GM18498 (cell line): ENCODE measurements at regions not wholly inside any gene's neighbourhood (a gene's known extent, or its start where the extent isn't known, plus 50 kb on each side); places are given as distances from the start of the nearest gene placed in this dataset.

ENCODE experiments used
- ATAC-seq: cut with Tn5 transposase; IDR thresholded peaks from one replicate; pipeline ENCODE4 v1.9.1; 2021; ENCODE audit warnings: mild to moderate bottlenecking, moderate library complexity; ENCODE audit not compliant: unreplicated experiment

GRCh38 chr18:29196307-29196706 lies 1019.4 kb upstream of the CDH2 start:
- ATAC-seq, result no peak

DNA sequence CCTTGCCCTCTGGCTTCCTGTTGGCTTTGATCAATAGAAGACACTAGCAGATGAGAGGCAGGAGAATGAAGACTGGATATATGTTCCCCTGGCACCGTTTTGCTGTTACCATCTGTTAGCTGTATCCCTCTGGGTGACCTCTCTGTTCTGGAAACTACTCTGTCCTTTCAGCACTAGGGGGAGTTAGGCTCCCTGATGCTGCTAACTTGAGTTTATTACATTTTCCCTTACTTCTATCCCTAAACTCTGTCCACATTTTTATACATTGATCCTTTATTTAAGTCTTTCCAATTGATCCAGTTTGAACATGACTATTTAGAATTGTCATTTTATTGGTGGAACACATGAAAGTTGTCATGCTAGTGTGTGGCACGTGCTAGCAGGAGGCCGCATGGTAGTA lies 1014.3 kb upstream of the CDH2 start:
- no peak for ATAC-seq

GRCh38 chr18:29188760-29189159 lies 1011.8 kb upstream of the CDH2 start:
- no peak for ATAC-seq

GRCh38 chr18:29185801-29186200 lies 1008.9 kb upstream of the CDH2 start:
- no peak for ATAC-seq

DNA sequence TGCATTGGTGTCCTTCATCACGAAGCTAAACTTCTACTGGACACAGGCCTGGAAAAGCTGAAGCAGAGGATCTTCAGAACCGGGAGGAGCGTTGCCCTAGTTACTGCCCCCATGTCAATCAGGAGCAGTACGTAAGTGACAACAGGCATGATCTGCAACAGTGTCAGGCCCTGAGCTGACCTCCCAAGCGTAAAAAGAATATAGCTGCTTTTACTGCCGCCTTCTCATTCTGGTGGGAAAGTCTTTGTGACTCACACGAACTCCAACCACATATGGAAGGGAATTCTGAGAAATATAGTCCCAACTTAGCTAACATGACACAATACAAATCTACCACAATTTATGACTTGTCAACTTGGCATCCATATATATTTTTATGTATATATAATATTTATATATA lies 1007.7 kb upstream of the CDH2 start:
- ATAC-seq, result no peak

GRCh38 chr18:29181151-29181901 lies 1004.4 kb upstream of the CDH2 start:
- no peak for ATAC-seq

GRCh38 chr18:29176681-29177080 lies 999.8 kb upstream of the CDH2 start:
- no peak for ATAC-seq

DNA sequence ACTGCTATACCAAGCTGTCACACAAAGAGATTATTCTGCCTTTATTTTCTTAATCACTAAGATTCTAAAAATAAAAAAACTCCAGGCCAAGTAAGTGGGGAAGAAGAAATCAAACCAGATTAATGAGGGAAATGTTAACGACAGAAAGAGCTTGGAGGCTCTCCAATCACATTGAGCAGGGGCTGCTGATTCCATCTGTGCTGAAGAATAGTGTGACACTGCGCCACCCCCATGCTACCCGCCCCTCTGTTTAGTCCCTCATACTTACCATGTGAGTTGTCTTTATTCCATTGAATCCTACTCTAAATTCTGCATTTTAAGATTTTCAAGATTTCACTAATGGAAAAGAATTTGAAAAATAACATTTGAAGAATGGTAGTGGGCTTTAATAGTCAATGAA lies 998.0 kb upstream of the CDH2 start:
- ATAC-seq, result no peak

DNA sequence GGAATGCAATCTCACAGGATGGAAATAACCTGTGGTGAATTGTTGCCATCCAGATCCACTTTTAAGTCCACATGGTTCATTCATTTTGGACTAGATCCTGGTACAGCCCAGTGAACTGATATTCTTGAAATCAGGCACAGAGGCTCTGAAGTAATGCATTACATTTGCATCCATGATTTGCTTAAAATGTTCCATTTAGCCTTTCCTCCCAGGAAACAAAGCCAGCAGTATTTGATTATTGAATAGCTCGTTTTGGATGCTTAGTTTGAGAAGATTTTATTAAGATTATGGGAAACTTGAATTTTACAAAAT lies 995.8 kb upstream of the CDH2 start:
- ATAC-seq, result no peak

DNA sequence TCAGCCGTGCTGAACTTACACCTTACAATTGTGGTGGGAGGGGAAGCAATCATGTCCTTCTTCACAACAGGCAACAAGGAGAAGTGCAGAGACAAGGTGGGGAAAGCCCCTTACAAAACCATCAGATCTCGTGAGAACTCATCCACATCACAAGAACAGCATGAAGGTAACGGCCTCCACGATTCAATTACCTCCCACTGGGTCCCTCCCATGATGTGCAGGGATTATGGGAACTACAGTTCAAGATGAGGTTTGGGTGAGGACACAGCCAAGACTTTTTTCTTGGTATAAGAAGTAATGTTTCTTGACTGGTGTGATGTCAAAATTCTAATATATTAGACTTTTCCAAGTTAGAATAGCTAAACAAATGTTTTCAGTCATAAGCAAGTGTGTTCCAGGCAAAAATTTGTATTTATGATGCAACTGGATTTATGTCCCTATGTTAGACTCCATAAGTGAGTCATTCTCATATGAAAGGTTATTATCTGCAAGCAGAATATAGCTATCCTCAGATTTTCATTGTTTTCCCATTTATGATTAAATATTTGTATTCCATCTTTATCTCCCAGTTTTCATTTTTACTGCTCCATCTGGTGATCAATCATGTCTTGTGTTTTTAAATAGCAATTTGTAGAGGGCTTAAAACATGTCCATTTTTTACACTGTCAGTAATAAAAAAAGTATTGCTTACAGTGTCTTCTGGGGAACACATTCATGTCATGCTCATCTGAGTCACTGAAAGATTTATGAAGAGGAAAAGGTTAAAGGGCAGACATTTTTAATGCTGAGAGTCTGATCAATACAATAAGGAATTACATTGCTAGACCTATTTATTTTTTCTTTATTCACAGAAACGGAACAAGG lies 995.2 kb upstream of the CDH2 start:
- ATAC-seq, result no peak

- no peak for ATAC-seq
Observed at GRCh38 chr18:29169599-29169998, 992.7 kb upstream of the CDH2 start.

- no peak for ATAC-seq
Observed at GRCh38 chr18:29164993-29165599, 988.2 kb upstream of the CDH2 start.

- ATAC-seq, result no peak
Observed at GRCh38 chr18:29164020-29164706, 987.2 kb upstream of the CDH2 start.

- no peak for ATAC-seq
Observed at GRCh38 chr18:29163596-29163995, 986.7 kb upstream of the CDH2 start.

GRCh38 chr18:29161429-29161828 lies 984.5 kb upstream of the CDH2 start:
- ATAC-seq, result no peak

- ATAC-seq, result no peak
Observed at GRCh38 chr18:29160170-29160569, 983.2 kb upstream of the CDH2 start.

DNA sequence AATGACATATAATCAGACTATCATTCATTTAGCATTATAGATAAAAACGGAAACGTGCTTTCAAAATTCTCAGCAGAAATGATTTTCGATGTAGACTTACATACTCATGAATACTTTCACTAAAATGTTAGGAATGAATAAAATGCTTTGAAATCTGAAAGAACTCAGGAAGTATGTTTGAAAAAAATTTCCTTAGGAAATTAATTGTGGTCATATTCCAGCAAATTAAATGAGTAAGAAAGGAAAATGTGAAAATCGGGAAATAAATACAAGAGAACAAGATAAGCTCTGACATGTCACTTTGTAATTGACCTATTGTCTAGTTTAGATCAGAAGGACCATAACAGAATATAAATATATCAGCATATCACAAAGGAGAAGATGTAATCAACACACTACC lies 981.0 kb upstream of the CDH2 start:
- no peak for ATAC-seq

DNA sequence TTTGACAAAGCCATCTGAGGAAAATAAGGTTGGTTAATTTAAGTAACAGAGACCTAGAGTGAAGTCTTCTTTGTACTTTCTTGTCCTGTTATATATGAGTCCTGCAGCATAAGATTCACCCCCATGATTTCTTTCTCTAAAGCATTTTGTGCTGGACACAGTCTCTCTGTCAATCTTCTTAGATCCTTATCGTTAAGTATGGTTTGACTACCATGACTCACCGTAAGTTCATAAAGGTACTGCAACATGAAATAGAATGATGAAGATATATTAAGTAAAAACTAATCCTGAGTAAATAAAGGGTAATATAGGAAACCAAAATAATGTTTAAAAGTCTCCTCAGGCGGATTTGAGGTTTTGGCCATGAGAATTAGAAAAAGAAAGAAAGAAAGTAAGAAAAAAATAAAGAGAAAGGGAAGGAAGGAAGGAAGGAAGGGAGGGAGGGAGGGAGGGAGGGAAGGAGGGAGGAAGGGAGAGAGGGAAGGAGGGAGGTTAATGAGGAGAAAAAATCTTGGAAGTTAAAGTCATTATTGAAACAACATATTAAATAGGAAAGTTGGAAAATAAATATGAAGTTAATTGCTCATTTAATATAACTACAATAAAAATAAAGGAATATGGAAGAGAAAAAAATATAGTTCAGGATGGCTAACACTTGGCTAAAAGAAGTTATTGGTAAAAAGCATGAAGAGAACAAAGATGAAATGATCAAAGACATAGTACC lies 980.3 kb upstream of the CDH2 start:
- ATAC-seq, result no peak

- no peak for ATAC-seq
Observed at GRCh38 chr18:29156531-29156930, 979.6 kb upstream of the CDH2 start.

- ATAC-seq, result no peak
Observed at GRCh38 chr18:29154758-29155725, 978.1 kb upstream of the CDH2 start.
